ENCODE measurements at regions not wholly inside any gene's neighbourhood (a gene's known extent, or its start where the extent isn't known, plus 50 kb on each side); places are given as distances from the start of the nearest gene placed in this dataset.
A peak's percentile ranks its signal among the peaks of the same experiment; 100 is the strongest.
"Not testable (repeated sequence)": the region's sequence is repeated elsewhere in the genome, so short reads cannot be mapped to it uniquely, and the experiment has no call there.

- not testable (repeated sequence) for H3K27ac ChIP-seq (ENCODE audit: low read length); H3K4me1 ChIP-seq (ENCODE audit: control insufficient read depth, insufficient read depth, low read length); H3K27me3 ChIP-seq (ENCODE audit: control insufficient read depth, insufficient read depth, low read length); H3K9me3 ChIP-seq (ENCODE audit: control insufficient read depth, low read depth, low read length); H3K4me3 ChIP-seq (ENCODE audit: low read length); H3K36me3 ChIP-seq (ENCODE audit: control insufficient read depth, insufficient read depth, low read length); DNase-seq
These were observed 72.4 kb downstream of the HNRNPD start for GRCh38 chr4:82301390-82301789.

- H3K9me3 ChIP-seq (ENCODE audit: control insufficient read depth, low read depth, low read length) = no peaks in the 10 kb centered on the region
- H3K27ac ChIP-seq (ENCODE audit: low read length) = no peak overlapping the region
- WGBS (ENCODE audit: insufficient coverage, low lambda C conversion rate) = no CpG with 5 or more reads among the region's 2 CpGs
- no peaks in the 10 kb centered on the region for H3K36me3 ChIP-seq (ENCODE audit: control insufficient read depth, insufficient read depth, low read length)
- no peaks in the 10 kb centered on the region for H3K27me3 ChIP-seq (ENCODE audit: control insufficient read depth, insufficient read depth, low read length)
- H3K4me1 ChIP-seq (ENCODE audit: control insufficient read depth, insufficient read depth, low read length) = no peaks in the 10 kb centered on the region
- no peak overlapping the region for H3K4me3 ChIP-seq (ENCODE audit: low read length)
- no peak for DNase-seq
These were observed 80.5 kb downstream of the HNRNPD start for GRCh38 chr4:82293304-82293703.

DNA sequence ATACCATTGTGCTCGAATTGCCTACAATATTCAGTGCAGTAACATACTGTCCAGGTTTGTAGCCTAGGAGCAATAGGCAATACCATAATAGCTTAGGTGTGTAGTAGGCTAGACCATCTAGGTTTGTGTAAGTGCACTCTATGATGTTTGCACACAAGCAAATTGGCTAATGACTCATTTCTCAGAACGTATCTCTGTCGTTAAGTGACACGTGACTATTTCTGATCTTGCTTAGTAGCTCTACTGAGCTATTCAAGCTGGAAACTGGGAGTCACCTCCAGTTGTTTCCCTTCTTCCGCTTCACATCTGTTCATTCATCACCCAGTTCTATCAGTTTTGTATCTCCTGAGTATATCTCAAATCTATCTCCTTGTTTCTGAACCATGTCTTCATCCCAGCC lies 86.1 kb downstream of the HNRNPD start:
- H3K4me3 ChIP-seq (ENCODE audit: low read length) = no peak overlapping the region
- H3K27me3 ChIP-seq (ENCODE audit: control insufficient read depth, insufficient read depth, low read length) = no peaks in the 10 kb centered on the region
- DNase-seq = peak in 1 of 2 donors; percentile 49
- peaks cover 3% of the 10 kb centered on the region for H3K4me1 ChIP-seq (ENCODE audit: control insufficient read depth, insufficient read depth, low read length)
- H3K9me3 ChIP-seq (ENCODE audit: control insufficient read depth, low read depth, low read length) = no peaks in the 10 kb centered on the region
- H3K27ac ChIP-seq (ENCODE audit: low read length) = no peak overlapping the region
- WGBS (ENCODE audit: insufficient coverage, low lambda C conversion rate) = 80% methylated on average over 1 of the region's 5 CpGs
- no peaks in the 10 kb centered on the region for H3K36me3 ChIP-seq (ENCODE audit: control insufficient read depth, insufficient read depth, low read length)

- WGBS (ENCODE audit: insufficient coverage, low lambda C conversion rate) = no CpG with 5 or more reads among the region's 61 CpGs
- peak overlapping the region; percentile 45 for H3K4me3 ChIP-seq (ENCODE audit: low read length)
- no peaks in the 10 kb centered on the region for H3K36me3 ChIP-seq (ENCODE audit: control insufficient read depth, insufficient read depth, low read length)
- H3K9me3 ChIP-seq (ENCODE audit: control insufficient read depth, low read depth, low read length) = no peaks in the 10 kb centered on the region
- H3K27ac ChIP-seq (ENCODE audit: low read length) = peak overlapping the region; percentile 56
- H3K4me1 ChIP-seq (ENCODE audit: control insufficient read depth, insufficient read depth, low read length) = peaks cover 3% of the 10 kb centered on the region
- no peaks in the 10 kb centered on the region for H3K27me3 ChIP-seq (ENCODE audit: control insufficient read depth, insufficient read depth, low read length)
- DNase-seq = peak; percentile 99 to 100
These were observed 88.7 kb downstream of the HNRNPD start for GRCh38 chr4:82284858-82285805.

DNA sequence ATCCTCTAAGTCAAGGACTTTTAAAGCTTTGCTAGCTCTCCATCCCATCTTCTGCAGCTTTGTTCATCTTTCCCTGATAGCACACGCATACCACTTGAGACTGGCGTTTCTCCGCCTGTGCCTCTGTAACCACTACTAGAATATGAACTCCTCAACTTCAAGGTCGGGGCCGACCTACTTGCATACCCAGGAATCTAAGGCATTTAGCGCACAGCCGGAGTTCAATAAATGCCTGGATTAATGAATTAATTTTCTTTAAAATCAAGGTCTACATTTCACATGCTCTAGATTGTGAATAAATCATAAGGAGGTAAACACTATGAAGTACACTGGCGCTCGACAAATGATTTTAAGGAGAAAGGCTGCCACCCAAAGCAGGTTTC lies 89.3 kb downstream of the HNRNPD start:
- Histone ChIP-seq H3K9me3 (ENCODE audit: control insufficient read depth, low read depth, low read length) (no peaks in the 10 kb centered on the region), H3K27me3 (ENCODE audit: control insufficient read depth, insufficient read depth, low read length) (no peaks in the 10 kb centered on the region), H3K4me3 (ENCODE audit: low read length) (peak overlapping the region; percentile 45), H3K4me1 (ENCODE audit: control insufficient read depth, insufficient read depth, low read length) (peaks cover 3% of the 10 kb centered on the region), H3K36me3 (ENCODE audit: control insufficient read depth, insufficient read depth, low read length) (no peaks in the 10 kb centered on the region), H3K27ac (ENCODE audit: low read length) (peak overlapping the region; percentile 24)
- no peak for DNase-seq
- WGBS (ENCODE audit: insufficient coverage, low lambda C conversion rate) = no CpG with 5 or more reads among the region's 9 CpGs

DNA sequence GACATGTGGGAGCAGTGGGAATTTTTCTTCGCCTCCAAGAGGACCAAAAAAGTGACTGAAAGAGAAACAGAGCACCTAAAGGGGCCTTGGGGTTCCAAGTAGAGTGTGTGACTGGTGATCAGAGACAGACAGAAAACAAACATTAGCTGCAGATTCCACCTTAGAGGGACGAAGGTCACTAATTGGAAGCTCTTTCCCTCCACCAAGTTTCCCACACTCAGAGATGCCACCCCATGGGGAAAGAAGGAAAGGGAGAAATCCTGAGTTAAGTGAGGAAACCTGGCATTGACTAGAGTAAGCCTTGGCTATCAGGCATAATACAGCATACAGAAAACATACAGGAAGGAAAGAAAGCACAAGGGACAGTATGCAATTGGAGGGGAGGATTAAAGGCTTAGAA lies 90.9 kb downstream of the HNRNPD start:
- no peaks in the 10 kb centered on the region for H3K9me3 ChIP-seq (ENCODE audit: control insufficient read depth, low read depth, low read length)
- no peak overlapping the region for H3K4me3 ChIP-seq (ENCODE audit: low read length)
- H3K27me3 ChIP-seq (ENCODE audit: control insufficient read depth, insufficient read depth, low read length) = no peaks in the 10 kb centered on the region
- H3K36me3 ChIP-seq (ENCODE audit: control insufficient read depth, insufficient read depth, low read length) = no peaks in the 10 kb centered on the region
- peaks cover 3% of the 10 kb centered on the region for H3K4me1 ChIP-seq (ENCODE audit: control insufficient read depth, insufficient read depth, low read length)
- no CpG with 5 or more reads among the region's 2 CpGs for WGBS (ENCODE audit: insufficient coverage, low lambda C conversion rate)
- DNase-seq = peak in 1 of 2 donors; percentile 37
- no peak overlapping the region for H3K27ac ChIP-seq (ENCODE audit: low read length)

- not testable (repeated sequence) for H3K4me3 ChIP-seq (ENCODE audit: low read length); H3K27me3 ChIP-seq (ENCODE audit: control insufficient read depth, insufficient read depth, low read length); DNase-seq; H3K36me3 ChIP-seq (ENCODE audit: control insufficient read depth, insufficient read depth, low read length); H3K27ac ChIP-seq (ENCODE audit: low read length); H3K9me3 ChIP-seq (ENCODE audit: control insufficient read depth, low read depth, low read length); H3K4me1 ChIP-seq (ENCODE audit: control insufficient read depth, insufficient read depth, low read length)
- WGBS (ENCODE audit: insufficient coverage, low lambda C conversion rate) = no CpG with 5 or more reads among the region's 4 CpGs
These were observed 94.2 kb downstream of the HNRNPD start for GRCh38 chr4:82279550-82279949.

- Histone ChIP-seq H3K4me3 (ENCODE audit: low read length) (no peak overlapping the region), H3K4me1 (ENCODE audit: control insufficient read depth, insufficient read depth, low read length) (peaks cover 9% of the 10 kb centered on the region), H3K27me3 (ENCODE audit: control insufficient read depth, insufficient read depth, low read length) (no peaks in the 10 kb centered on the region), H3K36me3 (ENCODE audit: control insufficient read depth, insufficient read depth, low read length) (no peaks in the 10 kb centered on the region), H3K9me3 (ENCODE audit: control insufficient read depth, low read depth, low read length) (no peaks in the 10 kb centered on the region), H3K27ac (ENCODE audit: low read length) (peak overlapping the region; percentile 2)
- WGBS (ENCODE audit: insufficient coverage, low lambda C conversion rate) = no CpG with 5 or more reads among the region's 2 CpGs
- DNase-seq = peak; percentile 34 to 76
These were observed 97.5 kb downstream of the HNRNPD start for GRCh38 chr4:82276332-82276640.

DNA sequence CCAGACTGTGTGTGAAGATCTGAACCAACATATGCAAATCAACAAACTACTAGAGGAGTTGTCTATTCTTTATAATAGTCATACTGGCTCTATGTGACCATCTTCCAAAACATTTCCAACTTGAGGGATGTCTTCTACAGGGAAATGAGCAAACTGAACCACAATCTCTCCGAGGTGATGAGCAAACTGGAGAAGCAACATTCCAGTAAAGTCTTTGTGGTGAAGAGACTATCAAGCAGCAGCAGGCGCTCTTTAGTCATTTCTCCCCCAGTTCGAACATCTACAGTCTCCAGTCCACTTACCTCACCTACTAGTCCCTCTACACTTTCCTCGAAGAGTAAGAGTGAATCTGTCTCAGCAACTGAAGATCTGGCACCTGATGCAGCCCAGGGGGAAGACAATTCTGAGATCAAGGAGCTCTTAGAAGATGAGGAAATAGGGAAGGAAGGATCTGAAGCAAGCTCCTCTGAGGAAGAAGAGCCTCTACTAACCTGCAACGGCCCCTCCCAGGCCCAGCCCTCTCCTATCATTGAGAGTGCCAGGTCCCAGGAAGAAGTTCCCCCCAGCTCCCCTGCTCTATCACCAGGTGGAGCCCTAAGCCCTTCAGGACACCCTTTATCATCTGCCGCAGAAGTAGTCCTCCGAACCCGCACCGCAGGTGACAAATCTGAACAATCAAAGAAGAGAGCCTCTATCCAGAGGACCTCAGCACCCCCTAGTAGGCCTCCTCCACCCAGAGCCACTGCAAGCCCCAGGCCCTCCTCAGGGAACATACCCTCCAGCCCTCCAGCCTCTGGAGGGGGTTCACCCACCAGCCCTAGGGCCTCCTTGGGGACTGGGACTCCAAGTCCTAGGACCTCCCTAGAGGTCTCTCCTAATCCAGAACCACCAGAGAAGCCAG lies 98.1 kb downstream of the HNRNPD start:
- H3K36me3 ChIP-seq (ENCODE audit: control insufficient read depth, insufficient read depth, low read length) = no peaks in the 10 kb centered on the region
- DNase-seq = peak in 1 of 2 donors; percentile 21
- no peaks in the 10 kb centered on the region for H3K27me3 ChIP-seq (ENCODE audit: control insufficient read depth, insufficient read depth, low read length)
- peak overlapping the region; percentile 2 for H3K27ac ChIP-seq (ENCODE audit: low read length)
- peaks cover 9% of the 10 kb centered on the region for H3K4me1 ChIP-seq (ENCODE audit: control insufficient read depth, insufficient read depth, low read length)
- no peaks in the 10 kb centered on the region for H3K9me3 ChIP-seq (ENCODE audit: control insufficient read depth, low read depth, low read length)
- H3K4me3 ChIP-seq (ENCODE audit: low read length) = no peak overlapping the region
- 80% methylated on average over 1 of the region's 9 CpGs for WGBS (ENCODE audit: insufficient coverage, low lambda C conversion rate)

DNA sequence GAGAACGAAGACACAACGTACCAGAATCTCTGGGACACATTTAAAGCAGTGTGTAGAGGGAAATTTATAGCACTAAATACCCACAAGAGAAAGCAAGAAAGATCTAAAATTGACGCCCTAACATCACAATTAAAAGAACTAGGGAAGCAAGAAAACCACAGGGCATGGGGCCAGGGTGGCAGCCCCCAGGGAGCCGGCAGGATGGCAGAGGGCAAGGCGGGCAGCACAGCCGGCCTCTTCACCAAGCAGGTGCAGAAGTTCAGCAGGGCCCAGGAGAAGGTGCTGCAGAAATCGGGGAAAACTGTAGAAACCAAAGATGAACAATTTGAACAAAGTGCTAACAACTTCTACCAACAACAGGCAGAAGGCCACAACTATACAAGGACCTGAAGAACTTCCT lies 99.1 kb downstream of the HNRNPD start:
- not testable (repeated sequence) for H3K36me3 ChIP-seq (ENCODE audit: control insufficient read depth, insufficient read depth, low read length); H3K4me3 ChIP-seq (ENCODE audit: low read length); H3K9me3 ChIP-seq (ENCODE audit: control insufficient read depth, low read depth, low read length); H3K4me1 ChIP-seq (ENCODE audit: control insufficient read depth, insufficient read depth, low read length); H3K27ac ChIP-seq (ENCODE audit: low read length); DNase-seq; H3K27me3 ChIP-seq (ENCODE audit: control insufficient read depth, insufficient read depth, low read length)
- WGBS (ENCODE audit: insufficient coverage, low lambda C conversion rate) = no CpG with 5 or more reads among the region's 7 CpGs
